ENCODE measurements at regions not wholly inside any gene's neighbourhood (a gene's known extent, or its start where the extent isn't known, plus 50 kb on each side); places are given as distances from the start of the nearest gene placed in this dataset.

- intact Hi-C loops (cut with DNase I) = no loop called here
- ATAC-seq = no peak
- no peak for DNase-seq
Observed at GRCh38 chr3:74314696-74315095, 299.8 kb downstream of the CNTN3 start.

DNA sequence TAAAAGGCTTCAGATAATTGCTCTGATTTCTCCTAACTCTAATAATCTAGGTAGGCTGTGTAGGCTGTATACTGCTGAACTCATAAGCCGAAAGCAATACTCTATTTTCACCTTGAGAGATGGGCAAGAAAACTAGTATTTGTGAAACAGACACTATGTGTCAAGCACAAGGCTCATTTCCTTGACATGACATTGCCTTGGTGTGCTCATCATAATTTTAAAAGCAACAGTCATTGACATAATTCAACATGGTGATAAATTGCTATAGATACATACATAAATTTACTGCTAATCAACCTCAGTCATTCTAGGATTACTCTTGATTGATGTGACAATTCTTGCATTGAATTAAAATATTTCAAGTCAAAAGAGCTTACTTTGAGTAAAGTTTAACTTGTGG lies 304.7 kb downstream of the CNTN3 start:
- DNase-seq = no peak
- intact Hi-C loops (cut with DNase I) = no loop called here
- ATAC-seq = no peak

DNA sequence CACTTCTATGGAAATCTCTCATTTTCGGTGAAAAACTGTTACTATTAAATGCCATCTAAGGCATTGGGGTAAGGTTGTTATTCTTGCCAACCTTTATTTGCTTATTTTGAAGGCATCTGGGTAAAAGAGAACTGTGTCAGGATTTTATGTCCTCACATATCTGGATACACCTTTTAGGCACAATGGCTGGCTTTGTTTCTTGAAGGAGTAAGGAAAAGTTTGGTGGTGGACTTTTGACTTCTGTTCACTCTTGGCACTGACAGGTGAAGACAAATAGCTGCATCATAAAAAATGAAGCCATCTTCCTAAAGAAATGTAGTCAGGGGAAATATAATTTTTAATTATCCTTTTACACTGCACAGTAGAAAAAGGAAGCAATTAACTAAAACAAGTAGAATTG lies 310.0 kb downstream of the CNTN3 start:
- DNase-seq (no peak), ATAC-seq (no peak)
- intact Hi-C loops (cut with DNase I) = no loop called here

DNA sequence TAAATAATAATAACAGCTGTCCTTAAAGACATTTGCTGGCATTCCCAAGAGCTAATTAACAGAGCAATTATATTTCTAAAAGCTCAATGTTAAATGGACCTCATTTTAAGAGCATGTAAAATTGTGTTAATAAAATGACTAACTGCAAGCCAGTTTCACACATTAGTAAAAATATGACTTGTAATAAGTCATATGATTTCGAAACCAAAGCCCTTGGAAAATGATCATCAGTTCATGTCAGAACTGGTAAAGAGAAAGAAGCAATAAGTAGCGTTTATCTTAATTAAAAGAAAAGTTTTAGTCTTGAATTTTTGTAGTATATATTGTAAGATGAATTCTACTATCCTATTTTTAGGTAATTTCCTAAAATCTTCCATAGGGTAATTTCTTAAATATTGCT lies 310.7 kb downstream of the CNTN3 start:
- DNase-seq = no peak
- intact Hi-C loops (cut with DNase I) = no loop called here
- no peak for ATAC-seq

DNA sequence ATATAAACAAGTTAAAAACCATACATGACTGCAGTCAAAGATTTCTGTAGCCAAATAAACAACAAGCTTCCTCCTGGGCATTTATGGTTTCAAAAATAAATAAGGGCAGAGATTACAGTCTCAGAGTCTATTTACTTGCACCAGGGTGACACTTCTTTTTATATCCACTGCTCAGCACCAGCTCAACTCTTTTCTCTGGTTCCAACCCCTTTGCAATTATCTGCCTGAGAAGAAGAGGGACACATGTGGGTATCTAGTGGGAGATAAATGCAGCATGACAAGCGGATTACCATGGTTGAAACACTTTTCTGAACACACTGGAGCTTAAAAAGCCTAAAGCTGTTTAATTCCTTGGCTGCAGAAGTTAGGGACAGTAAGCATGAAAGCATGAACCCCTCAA lies 311.5 kb downstream of the CNTN3 start:
- DNase-seq (no peak), ATAC-seq (peak; percentile 64 to 82)
- intact Hi-C loops (cut with DNase I) = no loop called here

GRCh38 chr3:74302281-74302680 lies 312.2 kb downstream of the CNTN3 start:
- peak in 1 of 2 donors; percentile 55 for ATAC-seq
- DNase-seq = no peak
- intact Hi-C loops (cut with DNase I) = no loop called here

GRCh38 chr3:74301056-74301455 lies 313.4 kb downstream of the CNTN3 start:
- DNase-seq = no peak
- intact Hi-C loops (cut with DNase I) = no loop called here
- ATAC-seq = no peak

- DNase-seq (no peak), ATAC-seq (no peak)
- intact Hi-C loops (cut with DNase I) = no loop called here
Observed at GRCh38 chr3:74295479-74295878, 319.0 kb downstream of the CNTN3 start.

- no peak for ATAC-seq
- no peak for DNase-seq
- intact Hi-C loops (cut with DNase I) = no loop called here
Observed at GRCh38 chr3:74288761-74289160, 325.7 kb downstream of the CNTN3 start.

DNA sequence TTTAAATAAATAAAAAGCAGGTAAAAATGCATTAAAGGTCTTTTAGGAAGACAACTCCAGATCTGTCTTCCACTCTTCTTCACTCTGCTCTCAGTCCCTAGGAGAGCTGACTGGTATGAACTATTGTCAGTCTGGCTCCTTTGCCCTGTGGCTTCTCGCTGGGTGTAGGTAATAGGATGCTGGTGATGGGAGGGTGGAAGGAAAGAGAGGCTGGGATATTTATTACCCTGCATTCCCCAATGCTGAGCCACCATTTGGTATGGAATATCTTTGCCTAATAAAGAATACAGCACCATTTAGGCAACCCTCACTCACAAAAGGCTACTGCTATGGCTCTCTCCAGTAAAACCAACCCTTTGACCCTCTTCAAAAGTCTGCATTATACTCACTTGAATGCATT lies 326.9 kb downstream of the CNTN3 start:
- intact Hi-C loops (cut with DNase I) = no loop called here
- DNase-seq (no peak), ATAC-seq (no peak)

DNA sequence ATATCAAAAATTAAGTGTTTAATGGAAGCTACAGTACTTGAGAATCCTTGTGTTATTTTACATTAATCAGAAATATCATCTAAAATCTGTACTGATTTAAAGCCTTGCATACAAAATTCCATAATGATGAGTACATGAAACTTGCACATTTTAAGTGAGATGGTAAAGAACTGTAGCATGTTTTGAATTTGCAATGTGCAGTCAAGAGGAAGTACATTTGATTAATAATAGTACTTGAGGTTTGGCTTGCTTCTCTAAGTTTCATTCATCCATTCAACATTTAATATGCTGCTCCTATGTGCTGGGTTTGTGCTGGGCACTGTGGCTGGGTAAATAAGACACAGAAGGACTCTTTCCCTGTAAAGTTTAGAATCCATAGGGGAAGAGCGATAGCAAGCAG lies 332.3 kb downstream of the CNTN3 start:
- no peak for DNase-seq
- no peak for ATAC-seq
- intact Hi-C loops (cut with DNase I) = no loop called here

DNA sequence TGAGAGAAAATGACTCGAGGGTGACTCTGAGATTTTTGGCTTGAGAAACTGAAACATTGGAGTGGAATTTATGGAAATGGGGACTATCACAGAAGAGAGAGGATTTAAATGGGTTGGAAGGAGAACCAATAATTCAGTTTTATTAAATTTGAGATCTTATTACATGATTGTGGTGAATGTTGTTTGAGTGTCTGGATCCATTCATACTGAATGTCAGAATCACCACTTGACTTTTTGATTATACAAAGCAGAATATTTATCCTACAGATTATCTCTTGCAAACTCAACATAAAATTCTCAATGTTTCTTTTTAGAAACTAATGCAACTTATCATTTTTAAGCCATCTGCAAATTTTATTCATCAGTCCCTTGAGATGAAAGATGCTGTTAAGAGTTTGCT lies 332.8 kb downstream of the CNTN3 start:
- no peak for ATAC-seq
- intact Hi-C loops (cut with DNase I) = no loop called here
- DNase-seq = no peak

DNA sequence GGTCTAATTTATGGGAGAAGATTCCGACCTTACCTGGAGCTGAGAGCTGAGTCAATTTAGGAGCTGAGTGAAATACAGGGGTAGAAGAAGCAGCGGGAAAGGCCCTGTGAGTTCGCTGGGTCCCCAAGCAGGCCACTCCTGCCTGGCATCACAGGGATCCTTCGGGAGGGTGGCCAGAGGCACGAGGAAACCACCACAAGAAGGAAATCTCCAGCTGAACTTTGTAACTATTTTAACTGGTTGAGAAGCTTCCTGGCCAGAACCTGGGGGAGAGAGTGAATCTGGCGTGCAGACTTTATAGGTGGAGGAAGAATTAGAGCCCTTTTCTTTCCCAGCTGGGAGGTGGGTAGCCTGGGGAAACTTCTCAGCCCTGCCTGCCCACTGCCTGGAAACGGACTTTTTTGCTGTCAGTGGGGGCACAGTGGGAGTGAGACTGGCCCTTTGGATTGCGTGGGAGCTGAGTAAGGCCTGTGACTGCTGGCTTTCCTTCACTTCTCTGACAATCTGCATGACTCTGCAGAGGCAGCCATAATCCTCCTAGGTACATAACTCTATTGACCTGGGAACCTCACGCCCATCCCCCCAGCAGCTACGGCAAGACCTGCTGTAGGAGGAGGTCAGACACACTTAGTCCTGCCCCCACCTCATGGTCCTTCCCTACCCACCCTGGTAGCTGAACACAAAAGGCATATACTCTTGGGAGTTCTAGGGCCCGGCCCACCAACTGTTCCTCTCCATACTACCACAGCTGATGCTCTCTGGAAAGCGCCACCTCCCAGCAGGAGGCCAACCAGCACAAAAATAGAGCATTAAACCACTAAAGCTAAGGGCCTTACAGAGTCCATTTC lies 340.7 kb downstream of the CNTN3 start:
- DNase-seq (no peak), ATAC-seq (no peak)
- intact Hi-C loops (cut with DNase I) = no loop called here

- DNase-seq (no peak), ATAC-seq (no peak)
- intact Hi-C loops (cut with DNase I) = no loop called here
Observed at GRCh38 chr3:74273091-74273490, 341.4 kb downstream of the CNTN3 start.

DNA sequence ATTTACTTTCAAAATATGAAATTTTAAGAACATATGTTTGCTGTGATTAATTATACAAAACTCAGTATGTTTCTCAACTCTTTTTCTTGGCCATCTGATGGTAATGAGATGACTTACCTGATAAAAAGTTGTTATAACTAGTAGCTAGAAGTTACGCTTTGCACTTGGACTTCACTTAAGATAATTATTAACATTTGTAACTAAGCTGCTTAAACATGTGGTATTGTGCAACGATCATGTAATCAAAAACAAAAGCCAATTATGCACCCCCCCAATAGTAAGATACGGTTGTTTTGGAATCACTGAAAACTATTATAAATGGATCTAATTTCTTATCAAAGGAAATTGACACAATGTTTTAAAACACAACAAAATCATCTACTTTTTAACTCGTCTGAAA lies 342.9 kb downstream of the CNTN3 start:
- intact Hi-C loops (cut with DNase I) = no loop called here
- DNase-seq (no peak), ATAC-seq (no peak)

GRCh38 chr3:74269689-74270088 lies 344.8 kb downstream of the CNTN3 start:
- ATAC-seq = no peak
- intact Hi-C loops (cut with DNase I) = loop anchor here in 1 of 2 donors (5.0 to 10.0 kb wide), 2 partner anchors 733 to 905 kb away; no protein-coding TSS in a partner anchor

DNA sequence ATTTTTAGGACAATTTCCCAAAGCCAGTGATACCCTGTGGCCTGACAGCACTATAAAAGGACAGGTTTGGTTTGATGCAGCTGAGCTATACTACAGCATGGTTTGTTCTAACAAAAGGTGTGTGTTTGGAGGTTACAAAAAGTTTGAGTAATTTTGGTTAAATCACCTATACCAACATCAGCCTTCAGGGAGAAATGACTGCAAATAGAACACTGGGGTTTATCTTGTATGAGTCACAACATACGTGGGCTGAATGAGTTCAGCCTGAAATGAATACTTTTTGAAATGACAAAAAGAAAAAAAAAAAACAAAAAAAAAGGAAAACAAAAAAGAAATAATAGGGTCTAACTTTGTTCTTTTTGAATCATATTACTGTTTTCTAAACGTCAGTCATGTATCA lies 345.7 kb downstream of the CNTN3 start:
- ATAC-seq = peak in 1 of 2 donors; percentile 47
- intact Hi-C loops (cut with DNase I) = loop anchor here in 1 of 2 donors (5.0 to 10.0 kb wide), 2 partner anchors 734 to 906 kb away; no protein-coding TSS in a partner anchor
- DNase-seq = no peak

More at GRCh38 chr3:74269689-74270088, 344.8 kb downstream of the CNTN3 start:
- DNase-seq = no peak

- intact Hi-C loops (cut with DNase I) = loop anchor here in 1 of 2 donors (5.0 to 10.0 kb wide), 2 partner anchors 735 to 907 kb away; no protein-coding TSS in a partner anchor
- ATAC-seq (peak in 1 of 2 donors; percentile 36), DNase-seq (peak; percentile 28)
Observed at GRCh38 chr3:74267588-74268184, 346.8 kb downstream of the CNTN3 start.

- intact Hi-C loops (cut with DNase I) = loop anchor here in 1 of 2 donors (5.0 to 10.0 kb wide), 2 partner anchors 735 to 908 kb away; no protein-coding TSS in a partner anchor
- DNase-seq = no peak
- ATAC-seq = no peak
Observed at GRCh38 chr3:74267131-74267530, 347.3 kb downstream of the CNTN3 start.

- intact Hi-C loops (cut with DNase I) = loop anchor here in 1 of 2 donors (5.0 to 10.0 kb wide), 2 partner anchors 737 to 910 kb away; no protein-coding TSS in a partner anchor
- DNase-seq (no peak), ATAC-seq (no peak)
Observed at GRCh38 chr3:74265069-74265468, 349.4 kb downstream of the CNTN3 start.
